Liver (tissue), 3 donors: ENCODE measurements at regions not wholly inside any gene's neighbourhood (a gene's known extent, or its start where the extent isn't known, plus 50 kb on each side); places are given as distances from the start of the nearest gene placed in this dataset.

Experiments
- JUND ChIP-seq, 2 donors: IDR thresholded peaks; 2 replicates each; pipeline ENCODE4 v1.6.1; 2016; ENCODE audit warnings: antibody characterized with exemption in 2 of 2
- RAD21 ChIP-seq, 2 donors: IDR thresholded peaks; 2 replicates each; pipeline ENCODE4 v1.6.1; 2016; ENCODE audit warnings: antibody characterized with exemption in 2 of 2, mild to moderate bottlenecking in 2 of 2
- SP1 ChIP-seq: IDR thresholded peaks from 2 replicates; pipeline ENCODE4 v1.6.1; 2018; ENCODE audit warnings: antibody characterized with exemption, mild to moderate bottlenecking
- TF ChIP-seq, protein P1 (sequence below): fragments of 150-350 bp; IDR thresholded peaks from 2 replicates; pipeline ENCODE4 v1.5.1; 2017; ENCODE audit warnings: improper control_type of control experiment, low read depth, low read length; ENCODE audit not compliant: missing input control
- TF ChIP-seq, protein P2 (sequence below): IDR thresholded peaks from 2 replicates; pipeline ENCODE4 v1.6.1; 2016; ENCODE audit warnings: antibody characterized with exemption, mild to moderate bottlenecking
- donor health status: healthy.
- donor health status: healthy.

DNA sequence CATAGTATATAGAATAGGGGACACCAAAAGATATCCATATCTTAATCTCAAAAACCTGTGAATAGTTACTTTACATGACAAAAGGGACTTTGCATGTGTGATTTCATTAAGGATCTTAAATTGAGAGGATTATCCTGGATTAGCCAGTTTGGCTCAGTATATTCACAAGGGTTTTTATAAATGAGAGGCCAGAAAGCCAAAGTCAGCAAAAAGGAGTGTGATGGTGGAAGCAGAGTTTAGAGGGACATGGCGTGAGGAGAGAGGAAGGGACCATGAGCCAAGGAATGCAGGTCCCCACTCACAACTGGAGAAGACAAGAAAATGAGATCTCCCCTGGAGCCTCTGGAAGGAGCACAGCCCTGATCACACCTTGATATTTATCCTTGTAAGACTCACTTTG lies 648.5 kb upstream of the LCORL start:
- TF ChIP-seq, protein P1, sequence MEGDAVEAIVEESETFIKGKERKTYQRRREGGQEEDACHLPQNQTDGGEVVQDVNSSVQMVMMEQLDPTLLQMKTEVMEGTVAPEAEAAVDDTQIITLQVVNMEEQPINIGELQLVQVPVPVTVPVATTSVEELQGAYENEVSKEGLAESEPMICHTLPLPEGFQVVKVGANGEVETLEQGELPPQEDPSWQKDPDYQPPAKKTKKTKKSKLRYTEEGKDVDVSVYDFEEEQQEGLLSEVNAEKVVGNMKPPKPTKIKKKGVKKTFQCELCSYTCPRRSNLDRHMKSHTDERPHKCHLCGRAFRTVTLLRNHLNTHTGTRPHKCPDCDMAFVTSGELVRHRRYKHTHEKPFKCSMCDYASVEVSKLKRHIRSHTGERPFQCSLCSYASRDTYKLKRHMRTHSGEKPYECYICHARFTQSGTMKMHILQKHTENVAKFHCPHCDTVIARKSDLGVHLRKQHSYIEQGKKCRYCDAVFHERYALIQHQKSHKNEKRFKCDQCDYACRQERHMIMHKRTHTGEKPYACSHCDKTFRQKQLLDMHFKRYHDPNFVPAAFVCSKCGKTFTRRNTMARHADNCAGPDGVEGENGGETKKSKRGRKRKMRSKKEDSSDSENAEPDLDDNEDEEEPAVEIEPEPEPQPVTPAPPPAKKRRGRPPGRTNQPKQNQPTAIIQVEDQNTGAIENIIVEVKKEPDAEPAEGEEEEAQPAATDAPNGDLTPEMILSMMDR: no peak
- TF ChIP-seq RAD21 (IDR thresholded peaks at IDR 0.05) (no peak), JUND (IDR thresholded peaks at IDR 0.05) (no peak), SP1 (no peak)
- TF ChIP-seq, protein P2, sequence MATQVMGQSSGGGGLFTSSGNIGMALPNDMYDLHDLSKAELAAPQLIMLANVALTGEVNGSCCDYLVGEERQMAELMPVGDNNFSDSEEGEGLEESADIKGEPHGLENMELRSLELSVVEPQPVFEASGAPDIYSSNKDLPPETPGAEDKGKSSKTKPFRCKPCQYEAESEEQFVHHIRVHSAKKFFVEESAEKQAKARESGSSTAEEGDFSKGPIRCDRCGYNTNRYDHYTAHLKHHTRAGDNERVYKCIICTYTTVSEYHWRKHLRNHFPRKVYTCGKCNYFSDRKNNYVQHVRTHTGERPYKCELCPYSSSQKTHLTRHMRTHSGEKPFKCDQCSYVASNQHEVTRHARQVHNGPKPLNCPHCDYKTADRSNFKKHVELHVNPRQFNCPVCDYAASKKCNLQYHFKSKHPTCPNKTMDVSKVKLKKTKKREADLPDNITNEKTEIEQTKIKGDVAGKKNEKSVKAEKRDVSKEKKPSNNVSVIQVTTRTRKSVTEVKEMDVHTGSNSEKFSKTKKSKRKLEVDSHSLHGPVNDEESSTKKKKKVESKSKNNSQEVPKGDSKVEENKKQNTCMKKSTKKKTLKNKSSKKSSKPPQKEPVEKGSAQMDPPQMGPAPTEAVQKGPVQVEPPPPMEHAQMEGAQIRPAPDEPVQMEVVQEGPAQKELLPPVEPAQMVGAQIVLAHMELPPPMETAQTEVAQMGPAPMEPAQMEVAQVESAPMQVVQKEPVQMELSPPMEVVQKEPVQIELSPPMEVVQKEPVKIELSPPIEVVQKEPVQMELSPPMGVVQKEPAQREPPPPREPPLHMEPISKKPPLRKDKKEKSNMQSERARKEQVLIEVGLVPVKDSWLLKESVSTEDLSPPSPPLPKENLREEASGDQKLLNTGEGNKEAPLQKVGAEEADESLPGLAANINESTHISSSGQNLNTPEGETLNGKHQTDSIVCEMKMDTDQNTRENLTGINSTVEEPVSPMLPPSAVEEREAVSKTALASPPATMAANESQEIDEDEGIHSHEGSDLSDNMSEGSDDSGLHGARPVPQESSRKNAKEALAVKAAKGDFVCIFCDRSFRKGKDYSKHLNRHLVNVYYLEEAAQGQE: no peak
